Adrenal gland (tissue), 5 donors: ENCODE measurements at regions not wholly inside any gene's neighbourhood (a gene's known extent, or its start where the extent isn't known, plus 50 kb on each side); places are given as distances from the start of the nearest gene placed in this dataset.

ENCODE experiments used
- CTCF ChIP-seq, 6 experiments: fragments of 450-650 bp in 4 of 6; fragments of 200-600 bp in 2 of 6; sonication (generic) in 1 of 6; IDR thresholded peaks; 1 replicate in 5 of 6; 2 replicates in 1 of 6; pipeline versions ENCODE4 v1.5.1 to v1.8.0; 2016 to 2021; ENCODE audit warnings: antibody characterized with exemption in 6 of 6, mild to moderate bottlenecking in 2 of 6, moderate library complexity in 1 of 6
- POLR2A ChIP-seq, 2 donors: fragments of 450-650 bp; IDR thresholded peaks; one replicate each; pipeline ENCODE4 v1.6.1; 2017; ENCODE audit warnings: antibody characterized with exemption in 2 of 2, mild to moderate bottlenecking in 2 of 2, moderate library complexity in 1 of 2
- donor health status: DM: no; HTN: no; CAD: no.

GRCh38 chr4:123876143-123876542 is 479.5 kb downstream of the SPRY1 start:
- TF ChIP-seq POLR2A (IDR thresholded peaks at IDR 0.05) (no peak), CTCF (IDR thresholded peaks at IDR 0.05) (no peak)
